HUES64 (cell line): ENCODE measurements at regions not wholly inside any gene's neighbourhood (a gene's known extent, or its start where the extent isn't known, plus 50 kb on each side); places are given as distances from the start of the nearest gene placed in this dataset.

ENCODE experiments used
- H3K27ac ChIP-seq: 2 replicates; pipeline ENCODE4 v1.7.0; 2013; ENCODE audit warnings: low read depth, low read length, inconsistent platforms
- H3K27me3 ChIP-seq: 2 replicates; pipeline ENCODE4 v1.6.1; 2013; ENCODE audit warnings: mild to moderate bottlenecking, low read length; ENCODE audit not compliant: insufficient read depth
- H3K36me3 ChIP-seq: 2 replicates; pipeline ENCODE4 v1.6.1; 2013; ENCODE audit warnings: mild to moderate bottlenecking, low read length; ENCODE audit not compliant: insufficient read depth
- H3K4me1 ChIP-seq: 2 replicates; pipeline ENCODE4 v1.6.1; 2013; ENCODE audit warnings: mild to moderate bottlenecking, low read length, moderate library complexity; ENCODE audit not compliant: insufficient read depth
- H3K4me3 ChIP-seq: 2 replicates; pipeline ENCODE4 v1.5.1; 2013; ENCODE audit warnings: mild to moderate bottlenecking, low read length, moderate library complexity
- H3K9ac ChIP-seq: 2 replicates; pipeline ENCODE4 v1.6.1; 2013; ENCODE audit warnings: mild to moderate bottlenecking, low read depth, low read length
- H3K9me3 ChIP-seq: 2 replicates; pipeline ENCODE4 v1.6.1; 2013; ENCODE audit warnings: low read depth, low read length; ENCODE audit not compliant: insufficient read depth
- WGBS: fragments of 150-250, 120-280 bp; methylation state at CpG from one replicate; pipeline ENCODE4 v1.1.7; 2013; ENCODE audit warnings: missing lambda C conversion rate; 5-methylcytosine and 5-hydroxymethylcytosine counted together

DNA sequence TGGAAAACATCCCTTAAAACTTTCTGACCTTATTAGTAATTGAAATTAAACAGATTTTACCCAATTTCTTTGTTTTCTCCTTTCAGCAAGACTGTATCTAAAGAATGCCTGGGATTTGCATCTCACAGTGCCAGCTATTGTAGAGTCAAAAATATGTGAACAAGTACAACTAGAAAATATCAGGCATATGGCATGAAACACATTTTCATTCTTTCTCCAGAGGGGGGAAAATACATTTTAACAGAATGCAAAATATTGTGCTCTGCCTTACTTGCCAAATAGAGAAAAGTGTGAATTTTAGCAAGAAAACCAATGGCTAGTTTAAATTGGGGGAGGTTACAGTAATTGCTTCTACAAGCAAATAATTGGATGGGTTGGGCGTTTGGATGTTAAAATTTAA, 366.6 kb upstream of the FIGN start:
- WGBS, result 81% methylated on average over 1 of the region's 1 CpG
- Histone ChIP-seq H3K27me3 (no peaks in the 10 kb centered on the region), H3K9ac (no peak overlapping the region)

DNA sequence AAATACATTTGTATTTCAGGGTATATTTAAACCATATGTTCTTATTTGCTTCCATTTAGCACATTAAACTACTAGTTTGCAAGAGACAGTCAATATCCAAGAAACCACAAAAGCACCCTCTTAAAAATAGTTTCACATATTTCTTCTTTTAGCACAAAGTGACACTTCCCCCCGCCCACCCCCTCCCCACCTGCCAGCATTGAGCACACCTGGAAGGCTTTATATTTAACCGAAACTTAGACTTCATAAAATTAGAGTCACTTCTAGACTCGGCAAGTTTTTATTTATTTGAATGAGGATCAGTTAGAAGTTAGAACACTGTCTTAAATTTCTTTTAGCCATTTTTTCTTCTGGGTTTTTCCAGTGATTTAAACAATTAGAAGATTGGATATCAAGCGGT, 355.9 kb upstream of the FIGN start:
- no peaks in the 10 kb centered on the region for H3K36me3 ChIP-seq
- no peak overlapping the region for H3K9ac ChIP-seq
- H3K4me3 ChIP-seq, result no peak overlapping the region
- no peak overlapping the region for H3K27ac ChIP-seq
- H3K4me1 ChIP-seq, result no peaks in the 10 kb centered on the region
- no peaks in the 10 kb centered on the region for H3K9me3 ChIP-seq
- no peaks in the 10 kb centered on the region for H3K27me3 ChIP-seq
- WGBS, result 100% methylated on average over 1 of the region's 4 CpGs

More for the DNA sequence above, 366.6 kb upstream of the FIGN start:
- Histone ChIP-seq H3K4me3 (no peak overlapping the region), H3K36me3 (no peaks in the 10 kb centered on the region), H3K9me3 (no peaks in the 10 kb centered on the region), H3K27ac (no peak overlapping the region), H3K4me1 (peaks cover 11% of the 10 kb centered on the region; the same call in 1 of the 2 replicates)

DNA sequence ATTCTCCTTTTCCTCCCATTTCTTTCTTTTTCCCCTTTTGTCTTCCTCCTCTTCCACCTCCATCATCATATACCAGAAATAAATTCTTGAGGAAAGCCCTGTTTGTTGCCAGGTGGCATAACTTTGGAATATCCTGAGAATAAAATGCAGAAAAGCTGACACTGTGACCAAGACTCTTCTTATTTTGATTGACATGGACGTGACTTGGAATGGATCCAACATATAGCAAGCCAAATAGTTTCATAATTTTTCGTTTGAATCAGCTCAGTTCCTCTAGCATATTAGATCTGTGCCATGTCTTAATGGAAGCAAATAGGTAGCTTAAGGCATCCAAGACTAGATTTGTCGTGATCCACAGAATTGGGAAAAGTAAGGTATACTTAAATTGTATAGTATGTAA, 354.7 kb upstream of the FIGN start:
- WGBS, result 95% methylated on average over 3 of the region's 3 CpGs
- Histone ChIP-seq H3K9me3 (no peaks in the 10 kb centered on the region), H3K9ac (no peak overlapping the region)

DNA sequence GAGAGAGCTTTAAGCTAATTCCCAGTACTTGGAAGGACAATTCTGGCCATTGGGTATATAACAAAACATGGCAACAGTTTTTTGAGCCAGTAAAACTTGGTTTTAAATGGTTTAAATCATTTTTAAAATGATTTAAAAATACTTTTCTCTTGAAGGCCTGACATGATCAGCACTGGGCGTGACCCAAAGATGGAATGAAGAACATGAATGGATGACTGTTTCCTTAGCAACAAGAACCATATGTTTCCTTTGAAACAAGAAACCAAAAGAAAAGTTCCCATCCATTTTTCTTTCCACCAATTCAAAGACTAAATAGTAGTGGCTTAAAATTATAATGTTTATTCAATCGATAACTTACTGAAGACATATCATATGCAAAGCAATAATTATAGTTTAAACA, 348.3 kb upstream of the FIGN start:
- H3K27ac ChIP-seq, result no peak overlapping the region

More for the DNA sequence above, 354.7 kb upstream of the FIGN start:
- no peaks in the 10 kb centered on the region for H3K36me3 ChIP-seq
- no peaks in the 10 kb centered on the region for H3K27me3 ChIP-seq
- no peak overlapping the region for H3K4me3 ChIP-seq
- no peaks in the 10 kb centered on the region for H3K4me1 ChIP-seq
- no peak overlapping the region for H3K27ac ChIP-seq

DNA sequence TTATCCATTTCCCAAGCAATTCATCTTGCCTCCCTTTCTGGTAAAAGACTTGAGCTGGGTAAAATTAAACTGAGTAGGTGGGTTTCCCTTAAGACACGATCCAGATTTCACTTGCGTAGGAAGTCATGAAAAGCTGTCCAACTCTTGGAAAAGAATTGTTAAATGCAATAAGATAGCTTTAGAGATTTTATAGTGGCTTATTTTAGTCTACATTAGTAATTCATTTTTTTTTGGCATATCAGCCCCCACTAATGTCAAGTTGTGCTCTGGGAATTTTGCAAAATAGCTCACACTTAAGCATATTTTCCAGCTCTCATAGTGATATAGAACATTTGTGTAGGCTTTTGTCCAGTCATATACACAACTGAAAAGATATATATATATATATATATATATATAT, 344.7 kb upstream of the FIGN start:
- Histone ChIP-seq H3K9ac (no peak overlapping the region), H3K4me1 (no peaks in the 10 kb centered on the region), H3K4me3 (no peak overlapping the region), H3K9me3 (no peaks in the 10 kb centered on the region), H3K36me3 (no peaks in the 10 kb centered on the region), H3K27ac (no peak overlapping the region), H3K27me3 (no peaks in the 10 kb centered on the region)
- 100% methylated on average over 2 of the region's 2 CpGs for WGBS

More for the DNA sequence above, 348.3 kb upstream of the FIGN start:
- Histone ChIP-seq H3K4me3 (no peak overlapping the region), H3K27me3 (no peaks in the 10 kb centered on the region), H3K9me3 (no peaks in the 10 kb centered on the region), H3K9ac (no peak overlapping the region), H3K36me3 (no peaks in the 10 kb centered on the region), H3K4me1 (no peaks in the 10 kb centered on the region)
- WGBS, result 100% methylated on average over 1 of the region's 2 CpGs

GRCh38 chr2:164079258-164079657, 343.4 kb upstream of the FIGN start:
- Histone ChIP-seq H3K27me3 (no peaks in the 10 kb centered on the region), H3K27ac (no peak overlapping the region), H3K4me3 (no peak overlapping the region), H3K9ac (no peak overlapping the region), H3K9me3 (no peaks in the 10 kb centered on the region), H3K4me1 (no peaks in the 10 kb centered on the region), H3K36me3 (no peaks in the 10 kb centered on the region)
- 92% methylated on average over 2 of the region's 2 CpGs for WGBS

DNA sequence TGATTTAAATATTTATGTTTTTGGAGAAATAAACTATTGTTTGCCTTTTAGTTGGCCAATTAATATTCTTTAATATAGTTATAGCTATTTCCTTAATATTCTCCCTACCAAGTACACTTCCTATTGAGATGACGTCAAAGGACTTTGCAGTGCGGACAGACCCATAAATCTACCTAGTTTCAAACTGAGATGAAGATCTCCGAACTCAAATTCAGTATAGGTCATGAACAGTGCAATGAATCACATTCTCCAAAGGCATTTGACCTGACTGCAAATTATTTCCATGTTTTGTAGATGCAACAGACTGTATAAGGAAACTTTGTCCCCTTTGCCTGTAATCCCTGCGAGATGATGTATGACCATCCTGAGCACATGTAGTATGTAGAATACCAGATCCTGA, 342.6 kb upstream of the FIGN start:
- H3K27ac ChIP-seq, result no peak overlapping the region
- no peaks in the 10 kb centered on the region for H3K36me3 ChIP-seq
- no peak overlapping the region for H3K9ac ChIP-seq
- H3K4me3 ChIP-seq, result no peak overlapping the region
- 98% methylated on average over 4 of the region's 4 CpGs for WGBS
- no peaks in the 10 kb centered on the region for H3K9me3 ChIP-seq
- H3K4me1 ChIP-seq, result no peaks in the 10 kb centered on the region
- H3K27me3 ChIP-seq, result no peaks in the 10 kb centered on the region

DNA sequence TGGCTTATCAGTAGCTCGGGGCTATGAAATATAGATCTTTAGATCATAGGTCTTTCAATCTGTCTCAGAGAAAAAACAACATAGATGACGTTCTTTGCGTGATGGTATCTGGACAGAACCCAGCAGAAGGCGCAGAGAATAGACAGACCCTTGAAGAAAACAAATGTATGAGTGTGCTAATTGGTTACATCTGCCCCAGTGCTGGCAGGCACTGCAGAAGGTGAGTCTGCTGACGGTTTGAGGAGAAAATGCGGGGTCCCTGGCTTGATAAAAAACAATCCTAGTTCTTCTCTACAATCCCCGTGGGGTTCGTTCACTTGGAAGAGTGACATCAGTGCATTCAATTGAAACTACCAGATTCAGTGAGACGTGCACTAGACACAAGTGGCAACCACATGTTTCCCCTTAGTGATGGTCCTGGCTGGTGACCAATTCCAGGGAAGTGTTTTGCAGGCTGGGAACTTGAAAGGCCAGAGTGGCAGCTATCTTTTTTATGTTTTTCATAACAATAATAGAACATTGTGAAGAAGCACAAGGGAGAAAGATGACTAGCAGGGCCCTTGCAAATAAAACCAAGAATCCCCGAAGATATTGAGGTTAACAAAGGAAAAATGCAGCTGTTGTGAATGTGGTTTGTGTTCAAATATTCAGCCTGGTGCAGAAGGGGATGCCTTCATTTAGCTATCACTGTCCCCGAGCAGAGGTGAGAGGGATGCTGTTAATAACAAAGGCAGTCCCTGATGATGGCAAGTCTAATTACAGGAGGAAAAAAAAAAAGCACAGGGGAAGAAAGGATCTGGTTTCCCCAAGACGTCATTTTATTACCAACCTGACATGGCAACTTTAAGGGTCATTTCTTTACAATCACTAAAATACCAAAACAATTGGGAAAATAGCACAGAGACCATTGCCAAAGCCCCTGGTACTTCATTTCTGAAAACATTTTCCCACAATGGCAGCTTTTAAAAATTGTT, 337.6 kb upstream of the FIGN start:
- no peak overlapping the region for H3K27ac ChIP-seq
- WGBS, result 92% methylated on average over 12 of the region's 12 CpGs
- no peak overlapping the region for H3K9ac ChIP-seq
- no peaks in the 10 kb centered on the region for H3K9me3 ChIP-seq
- H3K4me3 ChIP-seq, result no peak overlapping the region
- peaks cover 8% of the 10 kb centered on the region for H3K4me1 ChIP-seq
- no peaks in the 10 kb centered on the region for H3K27me3 ChIP-seq
- no peaks in the 10 kb centered on the region for H3K36me3 ChIP-seq

GRCh38 chr2:164069540-164069939, 333.7 kb upstream of the FIGN start:
- Histone ChIP-seq H3K27ac (no peak overlapping the region), H3K9ac (no peak overlapping the region), H3K4me3 (no peak overlapping the region), H3K36me3 (no peaks in the 10 kb centered on the region), H3K9me3 (no peaks in the 10 kb centered on the region), H3K4me1 (peaks cover 20% of the 10 kb centered on the region), H3K27me3 (no peaks in the 10 kb centered on the region)
- WGBS, result no CpG with 5 or more reads among the region's 1 CpG

DNA sequence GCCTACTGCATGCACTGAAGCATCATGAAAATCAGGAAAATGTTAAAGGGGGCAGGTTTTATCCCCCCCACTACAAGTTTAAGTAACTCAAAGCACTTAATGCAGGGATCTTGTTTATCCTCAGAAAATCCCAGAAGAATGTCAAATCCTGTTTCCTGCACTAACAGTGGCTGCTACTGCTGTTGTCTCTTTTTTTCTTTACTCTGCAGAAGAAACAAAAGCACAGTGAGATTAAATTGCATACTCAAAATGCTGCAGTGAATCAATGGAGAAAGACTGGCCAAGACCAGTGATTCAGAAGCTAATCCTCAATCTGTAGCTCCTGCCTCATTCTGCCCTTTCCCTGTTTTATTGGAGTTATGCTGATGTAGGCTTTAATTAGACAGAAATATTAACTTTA, 332.3 kb upstream of the FIGN start:
- no peaks in the 10 kb centered on the region for H3K27me3 ChIP-seq
- H3K36me3 ChIP-seq, result no peaks in the 10 kb centered on the region

DNA sequence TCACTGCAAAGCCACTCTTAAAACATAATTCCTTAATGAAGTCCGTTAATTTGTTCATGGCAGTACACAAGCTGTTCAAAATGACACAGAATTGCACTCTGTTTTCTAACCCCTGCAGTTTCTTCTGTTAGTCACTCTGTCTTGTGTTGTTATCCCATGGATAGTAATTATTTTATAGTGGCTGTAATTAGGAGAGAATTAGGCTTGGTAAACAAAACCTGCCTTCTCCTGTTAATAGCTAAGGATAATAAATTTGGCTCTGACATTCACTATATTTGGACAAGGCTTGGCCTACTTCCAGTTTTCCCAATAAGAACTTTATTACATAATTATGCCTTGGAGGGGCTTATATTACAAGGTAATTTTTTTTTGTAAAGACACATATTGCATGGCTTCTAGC, 330.3 kb upstream of the FIGN start:
- H3K27ac ChIP-seq, result no peak overlapping the region
- no peaks in the 10 kb centered on the region for H3K36me3 ChIP-seq
- H3K9me3 ChIP-seq, result no peaks in the 10 kb centered on the region
- H3K4me1 ChIP-seq, result peaks cover 20% of the 10 kb centered on the region
- H3K27me3 ChIP-seq, result no peaks in the 10 kb centered on the region
- no peak overlapping the region for H3K9ac ChIP-seq
- H3K4me3 ChIP-seq, result no peak overlapping the region
- WGBS, result 96% methylated on average over 1 of the region's 1 CpG

More for the DNA sequence above, 332.3 kb upstream of the FIGN start:
- H3K27ac ChIP-seq, result no peak overlapping the region; the same call in 1 of the 2 replicates
- no peak overlapping the region for H3K4me3 ChIP-seq
- no peaks in the 10 kb centered on the region for H3K9me3 ChIP-seq
- peaks cover 20% of the 10 kb centered on the region for H3K4me1 ChIP-seq
- H3K9ac ChIP-seq, result no peak overlapping the region
